ENCODE measurements at regions not wholly inside any gene's neighbourhood (a gene's known extent, or its start where the extent isn't known, plus 50 kb on each side); places are given as distances from the start of the nearest gene placed in this dataset.

- no peak for TF ChIP-seq CTCF (IDR thresholded peaks at IDR 0.05; ENCODE audit: low read depth, low read length)
- TF ChIP-seq EZH2phosphoT487 (IDR thresholded peaks at IDR 0.05; ENCODE audit: low read depth) = no peak
These were observed 589.0 kb downstream of the USP25 start for GRCh38 chr21:16318651-16319300.
